Left ventricle myocardium inferior (tissue), 1 donor: ENCODE measurements at regions not wholly inside any gene's neighbourhood (a gene's known extent, or its start where the extent isn't known, plus 50 kb on each side); places are given as distances from the start of the nearest gene placed in this dataset.

Experiments
- DNase-seq: peaks from one replicate; pipeline ENCODE4 v3.0.0-alpha.2; 2020
- H3K27ac ChIP-seq: fragments of 200-600 bp; replicated peaks from 2 replicates; pipeline ENCODE4 v1.8.0; 2021
- H3K27me3 ChIP-seq: fragments of 200-600 bp; 2 replicates; pipeline ENCODE4 v1.8.0; 2021; ENCODE audit warnings: low read depth
- H3K36me3 ChIP-seq: fragments of 200-600 bp; 2 replicates; pipeline ENCODE4 v1.8.0; 2021
- H3K4me1 ChIP-seq: fragments of 200-600 bp; 2 replicates; pipeline ENCODE4 v1.8.0; 2021
- H3K4me3 ChIP-seq: fragments of 200-600 bp; 2 replicates; pipeline ENCODE4 v1.8.0; 2021; ENCODE audit warnings: mild to moderate bottlenecking, moderate library complexity
- H3K9me3 ChIP-seq: fragments of 200-600 bp; replicated peaks from 2 replicates; pipeline ENCODE4 v1.8.0; 2021
- intact Hi-C: fragments of 100-400 bp; cut with micrococcal nuclease; formaldehyde crosslinking; loops from one replicate; pipeline ENCODE4 v1.11.0; 2022
- TF ChIP-seq, protein P1 (sequence below): fragments of 200-600 bp; IDR thresholded peaks from 2 replicates; pipeline ENCODE4 v1.8.0; 2021; ENCODE audit warnings: antibody characterized with exemption, mild to moderate bottlenecking, borderline replicate concordance
- donor health status: DM: no; HTN: yes; CAD: no; lungs with severe emphysema.

- H3K27ac ChIP-seq, result no peak overlapping the region
- no peak for DNase-seq
- TF ChIP-seq, protein P1, sequence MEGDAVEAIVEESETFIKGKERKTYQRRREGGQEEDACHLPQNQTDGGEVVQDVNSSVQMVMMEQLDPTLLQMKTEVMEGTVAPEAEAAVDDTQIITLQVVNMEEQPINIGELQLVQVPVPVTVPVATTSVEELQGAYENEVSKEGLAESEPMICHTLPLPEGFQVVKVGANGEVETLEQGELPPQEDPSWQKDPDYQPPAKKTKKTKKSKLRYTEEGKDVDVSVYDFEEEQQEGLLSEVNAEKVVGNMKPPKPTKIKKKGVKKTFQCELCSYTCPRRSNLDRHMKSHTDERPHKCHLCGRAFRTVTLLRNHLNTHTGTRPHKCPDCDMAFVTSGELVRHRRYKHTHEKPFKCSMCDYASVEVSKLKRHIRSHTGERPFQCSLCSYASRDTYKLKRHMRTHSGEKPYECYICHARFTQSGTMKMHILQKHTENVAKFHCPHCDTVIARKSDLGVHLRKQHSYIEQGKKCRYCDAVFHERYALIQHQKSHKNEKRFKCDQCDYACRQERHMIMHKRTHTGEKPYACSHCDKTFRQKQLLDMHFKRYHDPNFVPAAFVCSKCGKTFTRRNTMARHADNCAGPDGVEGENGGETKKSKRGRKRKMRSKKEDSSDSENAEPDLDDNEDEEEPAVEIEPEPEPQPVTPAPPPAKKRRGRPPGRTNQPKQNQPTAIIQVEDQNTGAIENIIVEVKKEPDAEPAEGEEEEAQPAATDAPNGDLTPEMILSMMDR, result no peak
- no peaks in the 10 kb centered on the region for H3K9me3 ChIP-seq
- H3K4me3 ChIP-seq, result no peak overlapping the region
- H3K4me1 ChIP-seq, result no peaks in the 10 kb centered on the region
- H3K36me3 ChIP-seq, result no peaks in the 10 kb centered on the region
- intact Hi-C loops, result no loop called here
- H3K27me3 ChIP-seq, result no peaks in the 10 kb centered on the region
Observed at GRCh38 chr9:106417685-106418084, 445.3 kb upstream of the ZNF462 start.

DNA sequence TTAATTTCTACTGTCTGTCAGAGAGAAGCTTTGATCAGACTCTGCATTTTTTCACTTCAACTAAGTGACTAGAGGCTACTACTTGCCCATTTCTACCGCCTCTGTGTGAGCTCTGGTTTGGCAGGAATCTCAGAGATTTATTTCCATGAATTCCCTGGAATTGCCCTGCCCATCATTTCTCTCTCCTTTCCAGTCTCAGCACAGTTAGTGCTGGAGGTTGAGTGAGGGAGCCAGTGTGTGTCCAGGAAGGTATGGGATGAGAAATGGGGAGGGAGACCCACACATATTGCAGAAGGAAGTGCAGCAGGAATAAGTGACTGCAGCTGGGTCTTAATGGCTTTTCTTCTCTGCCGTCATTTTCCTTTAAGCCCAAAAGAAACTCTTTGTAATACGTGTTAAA, 443.1 kb upstream of the ZNF462 start:
- Histone ChIP-seq H3K36me3 (no peaks in the 10 kb centered on the region), H3K9me3 (no peaks in the 10 kb centered on the region), H3K4me1 (no peaks in the 10 kb centered on the region), H3K4me3 (no peak overlapping the region), H3K27me3 (no peaks in the 10 kb centered on the region), H3K27ac (no peak overlapping the region)
- no peak for DNase-seq
- intact Hi-C loops, result no loop called here
- TF ChIP-seq, protein P1, result no peak

DNA sequence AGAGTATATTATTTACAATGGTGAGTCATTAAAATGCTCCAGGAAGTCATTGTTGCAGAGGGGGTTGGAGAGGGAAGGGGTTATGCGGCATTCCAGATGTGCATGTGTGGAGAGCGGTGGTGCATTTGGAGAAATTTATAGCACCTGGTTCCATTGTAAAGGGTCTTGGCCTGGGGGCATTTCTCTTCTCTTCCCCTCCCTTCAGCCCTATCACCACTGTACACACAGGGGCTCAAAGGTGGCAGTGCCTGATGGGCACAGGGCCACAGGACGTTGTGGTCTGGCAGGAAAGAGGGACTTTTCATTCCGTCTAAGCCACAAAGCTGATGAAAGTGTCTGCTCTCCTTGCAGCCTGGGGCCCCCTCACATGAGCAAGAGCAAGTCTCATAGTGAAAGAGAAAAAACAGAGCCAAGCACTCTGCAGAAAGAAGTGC, 442.4 kb upstream of the ZNF462 start:
- H3K9me3 ChIP-seq, result no peaks in the 10 kb centered on the region
- TF ChIP-seq, protein P1, result no peak
- no peaks in the 10 kb centered on the region for H3K4me1 ChIP-seq
- H3K4me3 ChIP-seq, result no peak overlapping the region
- intact Hi-C loops, result no loop called here
- no peak overlapping the region for H3K27ac ChIP-seq
- H3K27me3 ChIP-seq, result no peaks in the 10 kb centered on the region
- DNase-seq, result no peak
- H3K36me3 ChIP-seq, result no peaks in the 10 kb centered on the region

DNA sequence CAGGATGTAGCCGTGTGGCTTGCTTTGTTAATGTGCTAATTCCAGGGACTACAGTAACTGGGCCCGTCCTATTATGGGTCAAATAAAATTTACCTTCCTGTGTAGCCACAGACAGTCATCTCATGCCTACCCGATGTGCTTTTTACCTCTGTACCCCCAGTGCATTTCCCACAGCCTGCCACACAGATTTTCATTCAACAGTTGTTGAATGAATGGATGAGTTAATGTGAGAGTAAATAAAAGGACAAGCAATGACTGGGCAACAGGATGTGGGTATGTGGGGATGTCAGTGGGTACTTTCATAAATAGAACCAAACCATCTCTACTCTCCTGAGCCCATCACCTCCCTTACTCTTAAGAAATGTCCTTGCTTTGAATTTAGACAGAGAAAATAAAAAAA, 441.2 kb upstream of the ZNF462 start:
- Histone ChIP-seq H3K9me3 (no peaks in the 10 kb centered on the region), H3K36me3 (no peaks in the 10 kb centered on the region), H3K4me1 (no peaks in the 10 kb centered on the region), H3K4me3 (no peak overlapping the region), H3K27me3 (no peaks in the 10 kb centered on the region), H3K27ac (no peak overlapping the region)
- intact Hi-C loops, result no loop called here
- DNase-seq, result no peak
- TF ChIP-seq, protein P1, result no peak

DNA sequence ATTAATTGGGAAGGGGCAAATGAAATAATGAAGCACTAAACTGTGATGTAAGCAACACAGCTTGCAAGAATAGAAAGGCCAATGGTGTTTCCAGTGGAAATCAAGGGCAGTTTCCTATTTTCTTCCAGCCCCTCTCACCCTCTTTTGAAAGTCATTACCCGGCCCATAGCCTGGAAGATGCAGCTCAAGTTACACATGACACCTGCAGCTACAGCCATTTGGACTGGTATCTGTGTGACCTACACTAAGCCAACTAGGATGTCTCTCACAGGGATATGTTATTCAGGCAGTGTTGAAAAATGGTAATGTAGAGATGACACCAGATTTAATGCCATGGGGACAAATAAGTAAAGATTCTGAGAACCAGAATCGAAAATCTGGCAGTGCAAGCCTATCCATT, 439.4 kb upstream of the ZNF462 start:
- DNase-seq, result no peak
- Histone ChIP-seq H3K9me3 (no peaks in the 10 kb centered on the region), H3K4me3 (no peak overlapping the region), H3K27ac (no peak overlapping the region), H3K27me3 (no peaks in the 10 kb centered on the region), H3K36me3 (no peaks in the 10 kb centered on the region), H3K4me1 (no peaks in the 10 kb centered on the region)
- intact Hi-C loops, result no loop called here
- TF ChIP-seq, protein P1, result no peak

DNA sequence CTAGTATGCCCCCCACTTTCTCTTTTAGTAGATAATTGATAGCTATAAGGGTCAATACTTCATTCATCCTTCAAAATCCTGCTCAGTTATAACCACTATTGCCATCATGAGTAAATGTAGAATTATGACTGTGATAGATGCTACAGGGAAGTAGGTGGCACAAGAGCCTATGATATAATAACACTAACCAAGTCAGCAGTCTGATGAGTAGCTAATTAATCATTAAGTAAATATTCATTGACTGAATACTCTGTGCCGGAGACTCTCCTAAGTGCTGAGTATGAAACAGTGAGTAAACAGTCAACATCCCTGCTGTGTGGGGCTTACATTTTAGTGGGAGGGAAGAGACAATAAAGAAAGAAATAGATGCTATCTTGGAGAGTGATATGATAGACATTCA, 430.3 kb upstream of the ZNF462 start:
- intact Hi-C loops, result no loop called here

More for the DNA sequence above, 430.3 kb upstream of the ZNF462 start:
- Histone ChIP-seq H3K4me1 (no peaks in the 10 kb centered on the region), H3K27me3 (no peaks in the 10 kb centered on the region), H3K9me3 (no peaks in the 10 kb centered on the region), H3K4me3 (no peak overlapping the region), H3K36me3 (no peaks in the 10 kb centered on the region), H3K27ac (no peak overlapping the region)
- TF ChIP-seq, protein P1, result no peak
- no peak for DNase-seq
